ENCODE measurements at regions not wholly inside any gene's neighbourhood (a gene's known extent, or its start where the extent isn't known, plus 50 kb on each side); places are given as distances from the start of the nearest gene placed in this dataset.

DNA sequence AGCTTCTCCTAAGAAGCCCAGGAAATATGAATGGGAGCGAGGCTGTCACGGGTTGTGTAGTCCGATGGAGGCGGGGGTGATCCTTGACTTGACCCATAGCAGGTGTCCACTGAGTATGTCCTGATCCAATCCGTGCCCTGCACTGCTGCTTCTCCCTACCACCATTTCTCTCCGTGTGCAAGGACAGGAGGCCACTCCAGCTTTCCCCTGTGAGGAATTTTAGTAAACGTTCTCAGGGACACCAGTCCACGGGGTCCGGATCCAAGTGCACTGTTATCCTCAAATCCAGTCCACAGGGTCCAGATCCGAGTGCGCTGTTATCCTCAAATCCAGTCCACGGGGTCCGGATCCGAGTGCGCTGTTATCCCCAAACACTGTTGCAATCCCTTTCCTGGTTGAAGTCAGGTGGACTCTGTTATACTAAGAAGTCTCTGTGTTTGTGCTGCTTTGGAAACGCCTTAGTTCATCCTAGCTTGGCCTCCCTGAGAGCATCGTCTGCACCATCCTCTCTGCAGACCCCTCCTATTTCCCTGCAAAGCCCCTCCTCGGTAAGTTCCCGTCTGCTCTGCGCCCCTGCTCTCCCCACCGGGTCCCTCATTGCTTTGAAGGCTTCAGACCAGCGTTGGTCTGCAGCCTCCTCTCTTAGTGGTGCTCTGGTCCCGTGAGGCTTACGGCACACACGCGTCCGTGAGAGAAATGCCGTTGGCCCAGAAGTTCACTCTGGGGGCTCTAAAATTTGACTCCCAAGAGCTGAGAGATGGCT, 303.5 kb downstream of the TEX29 start:
- TF ChIP-seq, protein P1, sequence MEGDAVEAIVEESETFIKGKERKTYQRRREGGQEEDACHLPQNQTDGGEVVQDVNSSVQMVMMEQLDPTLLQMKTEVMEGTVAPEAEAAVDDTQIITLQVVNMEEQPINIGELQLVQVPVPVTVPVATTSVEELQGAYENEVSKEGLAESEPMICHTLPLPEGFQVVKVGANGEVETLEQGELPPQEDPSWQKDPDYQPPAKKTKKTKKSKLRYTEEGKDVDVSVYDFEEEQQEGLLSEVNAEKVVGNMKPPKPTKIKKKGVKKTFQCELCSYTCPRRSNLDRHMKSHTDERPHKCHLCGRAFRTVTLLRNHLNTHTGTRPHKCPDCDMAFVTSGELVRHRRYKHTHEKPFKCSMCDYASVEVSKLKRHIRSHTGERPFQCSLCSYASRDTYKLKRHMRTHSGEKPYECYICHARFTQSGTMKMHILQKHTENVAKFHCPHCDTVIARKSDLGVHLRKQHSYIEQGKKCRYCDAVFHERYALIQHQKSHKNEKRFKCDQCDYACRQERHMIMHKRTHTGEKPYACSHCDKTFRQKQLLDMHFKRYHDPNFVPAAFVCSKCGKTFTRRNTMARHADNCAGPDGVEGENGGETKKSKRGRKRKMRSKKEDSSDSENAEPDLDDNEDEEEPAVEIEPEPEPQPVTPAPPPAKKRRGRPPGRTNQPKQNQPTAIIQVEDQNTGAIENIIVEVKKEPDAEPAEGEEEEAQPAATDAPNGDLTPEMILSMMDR (conservative IDR thresholded peaks at IDR 0.05): no peak
- no peak for TF ChIP-seq EZH2 (IDR thresholded peaks at IDR 0.05; ENCODE audit: low read depth)

Measured in PC-9 (cell line).